ENCODE measurements at regions not wholly inside any gene's neighbourhood (a gene's known extent, or its start where the extent isn't known, plus 50 kb on each side); places are given as distances from the start of the nearest gene placed in this dataset.

- H3K9me2 ChIP-seq (replicated peaks; ENCODE audit: insufficient read depth), result no peaks in the 10 kb centered on the region
- WGBS (ENCODE audit: low lambda C conversion rate, missing lambda C conversion rate), result 81% methylated on average over 1 of the region's 1 CpG
Observed at GRCh38 chr4:35063031-35063570, 1181.2 kb downstream of the ARAP2 start.

GRCh38 chr4:35066406-35066805 is 1177.9 kb downstream of the ARAP2 start:
- no peaks in the 10 kb centered on the region for H3K36me3 ChIP-seq (replicated peaks; ENCODE audit: insufficient read depth, low read depth)
- no peaks in the 10 kb centered on the region for H3K4me1 ChIP-seq (ENCODE audit: insufficient read depth)
- no peak overlapping the region for H2AFZ ChIP-seq
- H3K27ac ChIP-seq, result no peak overlapping the region
- H4K20me1 ChIP-seq (ENCODE audit: insufficient read depth, poor library complexity, severe bottlenecking), result no peaks in the 10 kb centered on the region
- no peaks in the 10 kb centered on the region for H3K9me3 ChIP-seq (ENCODE audit: low read depth)
- H3K27me3 ChIP-seq, result no peaks in the 10 kb centered on the region
- DNase-seq (ENCODE audit: low spot score), result no peak
- H3K9me2 ChIP-seq (replicated peaks; ENCODE audit: insufficient read depth), result no peaks in the 10 kb centered on the region
- no peak for TF ChIP-seq EZH2phosphoT487 (IDR thresholded peaks at IDR 0.05; ENCODE audit: low read depth, severe bottlenecking, unreplicated experiment)
- no peak for TF ChIP-seq CTCF (IDR thresholded peaks at IDR 0.05; ENCODE audit: poor library complexity)
- no peak for TF ChIP-seq EZH2 (IDR thresholded peaks at IDR 0.05; ENCODE audit: borderline replicate concordance)
- no peak overlapping the region for H3K4me3 ChIP-seq
- H3K4me2 ChIP-seq, result no peak overlapping the region
- no peaks in the 10 kb centered on the region for H3K79me2 ChIP-seq
- WGBS (ENCODE audit: low lambda C conversion rate, missing lambda C conversion rate), result 62% methylated on average over 4 of the region's 4 CpGs

More at GRCh38 chr4:35063031-35063570, 1181.2 kb downstream of the ARAP2 start:
- H3K4me1 ChIP-seq (ENCODE audit: insufficient read depth), result no peaks in the 10 kb centered on the region
- no peak for DNase-seq (ENCODE audit: low spot score)
- no peak overlapping the region for H3K4me2 ChIP-seq
- H3K79me2 ChIP-seq, result no peaks in the 10 kb centered on the region
- no peak for TF ChIP-seq EZH2phosphoT487 (IDR thresholded peaks at IDR 0.05; ENCODE audit: low read depth, severe bottlenecking, unreplicated experiment)
- TF ChIP-seq EZH2 (IDR thresholded peaks at IDR 0.05; ENCODE audit: borderline replicate concordance), result no peak
- no peak for TF ChIP-seq CTCF (IDR thresholded peaks at IDR 0.05; ENCODE audit: poor library complexity)
- H3K27ac ChIP-seq, result no peak overlapping the region
- no peaks in the 10 kb centered on the region for H3K27me3 ChIP-seq
- no peaks in the 10 kb centered on the region for H3K9me3 ChIP-seq (ENCODE audit: low read depth)
- H3K4me3 ChIP-seq, result no peak overlapping the region
- no peaks in the 10 kb centered on the region for H4K20me1 ChIP-seq (ENCODE audit: insufficient read depth, poor library complexity, severe bottlenecking)
- H2AFZ ChIP-seq, result no peak overlapping the region
- H3K36me3 ChIP-seq (replicated peaks; ENCODE audit: insufficient read depth, low read depth), result no peaks in the 10 kb centered on the region

GRCh38 chr4:35080799-35081198 is 1163.5 kb downstream of the ARAP2 start:
- Histone ChIP-seq H3K4me2 (no peak overlapping the region), H3K9me3 (ENCODE audit: low read depth) (no peaks in the 10 kb centered on the region), H3K4me3 (no peak overlapping the region), H3K27me3 (no peaks in the 10 kb centered on the region), H3K9me2 (replicated peaks; ENCODE audit: insufficient read depth) (no peaks in the 10 kb centered on the region), H3K79me2 (no peaks in the 10 kb centered on the region), H3K4me1 (ENCODE audit: insufficient read depth) (no peaks in the 10 kb centered on the region), H3K36me3 (replicated peaks; ENCODE audit: insufficient read depth, low read depth) (no peaks in the 10 kb centered on the region), H4K20me1 (ENCODE audit: insufficient read depth, poor library complexity, severe bottlenecking) (no peaks in the 10 kb centered on the region), H3K27ac (no peak overlapping the region), H2AFZ (no peak overlapping the region)
- TF ChIP-seq EZH2phosphoT487 (IDR thresholded peaks at IDR 0.05; ENCODE audit: low read depth, severe bottlenecking, unreplicated experiment) (no peak), CTCF (IDR thresholded peaks at IDR 0.05; ENCODE audit: poor library complexity) (no peak), EZH2 (IDR thresholded peaks at IDR 0.05; ENCODE audit: borderline replicate concordance) (no peak)
- WGBS (ENCODE audit: low lambda C conversion rate, missing lambda C conversion rate), result 97% methylated on average over 1 of the region's 1 CpG
- DNase-seq (ENCODE audit: low spot score), result no peak

- TF ChIP-seq EZH2phosphoT487 (IDR thresholded peaks at IDR 0.05; ENCODE audit: low read depth, severe bottlenecking, unreplicated experiment), result no peak
- TF ChIP-seq CTCF (IDR thresholded peaks at IDR 0.05; ENCODE audit: poor library complexity), result no peak
- no peak for TF ChIP-seq EZH2 (IDR thresholded peaks at IDR 0.05; ENCODE audit: borderline replicate concordance)
- no peaks in the 10 kb centered on the region for H3K79me2 ChIP-seq
- H3K36me3 ChIP-seq (replicated peaks; ENCODE audit: insufficient read depth, low read depth), result no peaks in the 10 kb centered on the region
- DNase-seq (ENCODE audit: low spot score), result no peak
- no peak overlapping the region for H2AFZ ChIP-seq
- no peaks in the 10 kb centered on the region for H3K9me3 ChIP-seq (ENCODE audit: low read depth)
- H4K20me1 ChIP-seq (ENCODE audit: insufficient read depth, poor library complexity, severe bottlenecking), result no peaks in the 10 kb centered on the region
- no peaks in the 10 kb centered on the region for H3K4me1 ChIP-seq (ENCODE audit: insufficient read depth)
- H3K9me2 ChIP-seq (replicated peaks; ENCODE audit: insufficient read depth), result no peaks in the 10 kb centered on the region
- 50% methylated on average over 3 of the region's 3 CpGs for WGBS (ENCODE audit: low lambda C conversion rate, missing lambda C conversion rate)
- H3K27me3 ChIP-seq, result no peaks in the 10 kb centered on the region
- no peak overlapping the region for H3K4me2 ChIP-seq
- no peak overlapping the region for H3K4me3 ChIP-seq
- no peak overlapping the region for H3K27ac ChIP-seq
Observed at GRCh38 chr4:35087218-35087617, 1157.1 kb downstream of the ARAP2 start.
